ENCODE measurements at regions not wholly inside any gene's neighbourhood (a gene's known extent, or its start where the extent isn't known, plus 50 kb on each side); places are given as distances from the start of the nearest gene placed in this dataset.

- TF ChIP-seq, protein P1, sequence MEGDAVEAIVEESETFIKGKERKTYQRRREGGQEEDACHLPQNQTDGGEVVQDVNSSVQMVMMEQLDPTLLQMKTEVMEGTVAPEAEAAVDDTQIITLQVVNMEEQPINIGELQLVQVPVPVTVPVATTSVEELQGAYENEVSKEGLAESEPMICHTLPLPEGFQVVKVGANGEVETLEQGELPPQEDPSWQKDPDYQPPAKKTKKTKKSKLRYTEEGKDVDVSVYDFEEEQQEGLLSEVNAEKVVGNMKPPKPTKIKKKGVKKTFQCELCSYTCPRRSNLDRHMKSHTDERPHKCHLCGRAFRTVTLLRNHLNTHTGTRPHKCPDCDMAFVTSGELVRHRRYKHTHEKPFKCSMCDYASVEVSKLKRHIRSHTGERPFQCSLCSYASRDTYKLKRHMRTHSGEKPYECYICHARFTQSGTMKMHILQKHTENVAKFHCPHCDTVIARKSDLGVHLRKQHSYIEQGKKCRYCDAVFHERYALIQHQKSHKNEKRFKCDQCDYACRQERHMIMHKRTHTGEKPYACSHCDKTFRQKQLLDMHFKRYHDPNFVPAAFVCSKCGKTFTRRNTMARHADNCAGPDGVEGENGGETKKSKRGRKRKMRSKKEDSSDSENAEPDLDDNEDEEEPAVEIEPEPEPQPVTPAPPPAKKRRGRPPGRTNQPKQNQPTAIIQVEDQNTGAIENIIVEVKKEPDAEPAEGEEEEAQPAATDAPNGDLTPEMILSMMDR (IDR thresholded peaks at IDR 0.05; ENCODE audit: low read depth, low read length), result no peak
- no peak for TF ChIP-seq POLR2A (IDR thresholded peaks at IDR 0.05; ENCODE audit: extremely low read depth, insufficient read length)
Observed at GRCh38 chr2:217621391-217621801, 381.4 kb downstream of the TNS1 start.

All from NB4 (cell line).